K562 (cell line): ENCODE measurements at regions not wholly inside any gene's neighbourhood (a gene's known extent, or its start where the extent isn't known, plus 50 kb on each side); places are given as distances from the start of the nearest gene placed in this dataset.

Experiments used
- ATAC-seq: fragments of 200-7000 bp; cut with Tn5 transposase; 3 replicates; pipeline ENCODE4 v1.9.1; 2020; ENCODE audit warnings: moderate library complexity
- BruUV-seq: library from RNA; stranded (reverse); fragments of 400-500 nt; replicated peaks from 2 replicates; lab custom pipeline; 2021; lab: Mats Ljungman, UMichigan
- CTCF ChIA-PET: fragments of 300-600 bp; formaldehyde crosslinking; extraction: SDS; loops from one replicate; lab custom pipeline; 2021; ENCODE audit warnings: low intra/inter-chr PET ratio; lab: Yijun Ruan, JAX
- POLR2A ChIA-PET: fragments of 300-600, 350-650 bp; sonication (Branson Sonifier 250); formaldehyde crosslinking; extraction: SDS; loops from one replicate; lab custom pipeline; 2021; ENCODE audit warnings: antibody characterized with exemption, inconsistent platforms; lab: Yijun Ruan, JAX
- DNase-seq, 4 experiments: peaks; one replicate each; pipeline versions ENCODE4 v3.0.0 to v3.0.0-alpha.2; 2011 to 2018; ENCODE audit warnings: low spot score in 3 of 4, mixed read lengths in 3 of 4; ENCODE audit errors: extremely low read depth in 1 of 4
- FAIRE-seq: peaks from 2 replicates; lab custom pipeline; 2011; peaks lifted over from hg19 to GRCh38; lab: Jason Lieb, UNC
- H2AFZ ChIP-seq: 2 replicates; pipeline ENCODE4 v1.6.0; 2011; ENCODE audit warnings: low read depth, low read length, control low read depth, inconsistent platforms
- H3K27ac ChIP-seq: fragments of 200-600 bp; 3 replicates; pipeline ENCODE4 v1.8.0; 2011; ENCODE audit warnings: low read depth, mild to moderate bottlenecking, control low read depth, inconsistent platforms, low read length, moderate library complexity, mixed read lengths; ENCODE audit errors: extremely low read depth
- H3K27me3 ChIP-seq, 2 experiments: fragments of 300-600 bp in 1 of 2; 2 replicates in 1 of 2; 3 replicates in 1 of 2; pipeline versions ENCODE4 v1.6.0 to v1.8.0; 2011; ENCODE audit warnings: inconsistent platforms in 2 of 2, low read length in 2 of 2, mild to moderate bottlenecking in 1 of 2, mixed read lengths in 1 of 2, moderate library complexity in 1 of 2; ENCODE audit not compliant: control insufficient read depth in 2 of 2, insufficient read depth in 2 of 2
- H3K36me3 ChIP-seq: fragments of 300-600 bp; 3 replicates; pipeline ENCODE4 v1.8.0; 2011; ENCODE audit warnings: mild to moderate bottlenecking, low read length, inconsistent platforms; ENCODE audit not compliant: control insufficient read depth, insufficient read depth
- H3K4me1 ChIP-seq, 2 experiments: fragments of 200-600 bp in 1 of 2; replicated peaks in 1 of 2; 2 replicates in 1 of 2; 3 replicates in 1 of 2; pipeline versions ENCODE4 v1.5.1 to v1.8.0; 2011; ENCODE audit warnings: inconsistent platforms in 2 of 2, low read length in 2 of 2, mild to moderate bottlenecking in 1 of 2, mixed read lengths in 1 of 2, moderate library complexity in 1 of 2; ENCODE audit not compliant: control insufficient read depth in 2 of 2, insufficient read depth in 2 of 2
- H3K4me2 ChIP-seq: 2 replicates; pipeline ENCODE4 v1.6.1; 2011; ENCODE audit warnings: low read length, control low read depth, inconsistent platforms, mixed read lengths; ENCODE audit not compliant: insufficient read depth
- H3K4me3 ChIP-seq: fragments of 200-600 bp; sonication (generic), shearing (Covaris generic); 2 replicates; pipeline ENCODE4 v1.5.1; 2016; ENCODE audit warnings: control low read depth, inconsistent platforms
- H3K79me2 ChIP-seq: fragments of 200-600 bp; 3 replicates; pipeline ENCODE4 v1.8.0; 2011; ENCODE audit warnings: low read length, inconsistent platforms; ENCODE audit not compliant: control insufficient read depth, insufficient read depth
- H3K9ac ChIP-seq, 2 experiments: 2 replicates each; pipeline versions ENCODE4 v1.6.0 to v1.6.1; 2011; ENCODE audit warnings: low read depth in 2 of 2, low read length in 2 of 2, control low read depth in 1 of 2, inconsistent platforms in 1 of 2, mild to moderate bottlenecking in 1 of 2, mixed read lengths in 1 of 2; ENCODE audit not compliant: insufficient read depth in 1 of 2
- H3K9me1 ChIP-seq: one replicate; pipeline ENCODE4 v1.6.0; 2011; ENCODE audit warnings: inconsistent platforms, mild to moderate bottlenecking, low read length, moderate library complexity; ENCODE audit not compliant: control insufficient read depth, insufficient read depth
- H3K9me3 ChIP-seq: replicated peaks from 2 replicates; pipeline ENCODE4 v1.5.1; 2011; ENCODE audit warnings: low read depth, low read length, inconsistent platforms; ENCODE audit not compliant: control insufficient read depth, insufficient read depth
- H4K20me1 ChIP-seq: replicated peaks from 2 replicates; pipeline ENCODE4 v1.6.1; 2011; ENCODE audit warnings: low read length, inconsistent platforms, mixed read lengths; ENCODE audit not compliant: control insufficient read depth, insufficient read depth
- ATF7 ChIP-seq: fragments of 450-650 bp; IDR thresholded peaks from 2 replicates; pipeline ENCODE4 v1.7.1; 2014; ENCODE audit warnings: mild to moderate bottlenecking, moderate library complexity
- HDAC8 ChIP-seq: fragments of 450-650 bp; IDR thresholded peaks from 2 replicates; pipeline ENCODE4 v1.6.1; 2016; ENCODE audit warnings: mild to moderate bottlenecking, missing genetic modification characterization, moderate library complexity, missing compliant biosample characterization
- IRF2 ChIP-seq: sonication (generic); formaldehyde crosslinking; IDR thresholded peaks from 2 replicates; pipeline ENCODE4 v1.8.1; 2022; ENCODE audit warnings: mild to moderate bottlenecking, missing genetic modification reagents
- KAT8 ChIP-seq: fragments of 450-650 bp; IDR thresholded peaks from 2 replicates; pipeline ENCODE4 v1.6.1; 2016; ENCODE audit warnings: low read depth, mild to moderate bottlenecking
- LCOR ChIP-seq: sonication (generic); formaldehyde crosslinking; IDR thresholded peaks from 2 replicates; pipeline ENCODE4 v1.8.0; 2022; ENCODE audit warnings: mild to moderate bottlenecking, missing genetic modification reagents
- NFE2 ChIP-seq: IDR thresholded peaks from 2 replicates; pipeline ENCODE4 v1.6.1; 2014; ENCODE audit warnings: antibody characterized with exemption, low read depth
- RBM14 ChIP-seq: fragments of 200-400 bp; formaldehyde crosslinking; IDR thresholded peaks from 2 replicates; pipeline ENCODE4 v1.6.1; 2018; ENCODE audit warnings: low read depth, mild to moderate bottlenecking, low read length, moderate library complexity, borderline replicate concordance; ENCODE audit not compliant: insufficient read depth
- RHOXF2B ChIP-seq: fragments of 250-450 bp; sonication (Bioruptor Pico); conservative IDR thresholded peaks from 2 replicates; pipeline ENCODE4 v1.5.1; 2021
- SAFB ChIP-seq: fragments of 200-400 bp; formaldehyde crosslinking; IDR thresholded peaks from 2 replicates; pipeline ENCODE4 v1.6.1; 2017; ENCODE audit warnings: low read depth, low read length, borderline replicate concordance
- SRF ChIP-seq, 2 experiments: fragments of 250-450, 450-650 bp in 1 of 2; sonication (Bioruptor Pico) in 1 of 2; sonication (generic) in 1 of 2; formaldehyde crosslinking; IDR thresholded peaks; 2 replicates each; pipeline versions ENCODE4 v1.5.0 to v1.5.1; 2020 to 2022; ENCODE audit warnings: mild to moderate bottlenecking in 1 of 2, missing genetic modification reagents in 1 of 2
- SRSF1 ChIP-seq: fragments of 200-400 bp; formaldehyde crosslinking; IDR thresholded peaks from 2 replicates; pipeline ENCODE4 v1.6.1; 2017; ENCODE audit warnings: mild to moderate bottlenecking, low read depth, low read length, moderate library complexity
- U2AF2 ChIP-seq: fragments of 200-400 bp; formaldehyde crosslinking; optimal IDR thresholded peaks from 2 replicates; pipeline ENCODE3; 2017; ENCODE audit warnings: low read depth, mild to moderate bottlenecking, low read length
- ZBTB17 ChIP-seq: fragments of 450-650 bp; formaldehyde crosslinking; IDR thresholded peaks from 2 replicates; pipeline ENCODE4 v1.4.0; 2020; ENCODE audit warnings: mild to moderate bottlenecking
- ZFP91 ChIP-seq: sonication (generic); formaldehyde crosslinking; IDR thresholded peaks from 2 replicates; pipeline ENCODE4 v1.8.0; 2022; ENCODE audit warnings: mild to moderate bottlenecking, missing genetic modification reagents
- ZNF717 ChIP-seq: fragments of 250-450 bp; sonication (Bioruptor Pico); IDR thresholded peaks from 2 replicates; pipeline ENCODE4 v1.5.0; 2021
- WGBS: fragments of 100-300 bp; shearing (Covaris generic); methylation state at CpG from one replicate; pipeline ENCODE4 v1.1.6; 2016; ENCODE audit warnings: low coverage, mixed read lengths; ENCODE audit not compliant: insufficient coverage; ENCODE audit errors: missing lambda C conversion rate; 5-methylcytosine and 5-hydroxymethylcytosine counted together
- in situ Hi-C: fragments of 300-500 bp; cut with MboI; formaldehyde crosslinking; loops from 4 replicates; pipeline ENCODE4 v1.15.0; 2018; ENCODE audit warnings: inconsistent platforms, mixed read lengths
- intact Hi-C: fragments of 100-400 bp; cut with micrococcal nuclease; formaldehyde crosslinking; loops from 2 replicates; pipeline ENCODE4 v1.14.2; 2022
- TF ChIP-seq, protein P1 (sequence below): fragments of 450-650 bp; formaldehyde crosslinking; IDR thresholded peaks from 2 replicates; pipeline ENCODE4 v1.4.0; 2020; ENCODE audit warnings: mild to moderate bottlenecking, moderate library complexity

DNA sequence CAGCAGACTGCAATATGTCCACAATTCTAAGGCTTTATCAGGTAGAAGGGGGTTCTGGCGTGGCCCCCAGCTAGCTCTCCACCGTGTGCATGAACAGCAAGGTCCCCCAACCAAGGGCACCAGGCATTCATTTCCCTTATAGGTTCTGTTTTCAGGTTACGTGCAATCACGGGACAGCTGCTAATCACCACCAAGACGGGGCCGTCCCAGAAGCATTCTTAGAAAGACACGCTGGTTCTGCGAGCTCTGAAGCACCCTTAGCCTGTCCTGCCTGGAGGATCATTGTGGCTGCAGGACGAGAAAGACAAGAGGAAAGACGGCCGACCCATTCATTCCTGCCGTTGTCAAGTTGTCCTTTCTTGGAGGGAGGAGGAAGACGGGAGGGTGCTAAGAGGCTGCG, 302.9 kb downstream of the SOX9 start (continued):
- no peak for TF ChIP-seq ATF7

GRCh38 chr17:72424505-72425117, 303.8 kb downstream of the SOX9 start:
- Histone ChIP-seq H3K4me3 (no peak overlapping the region), H3K9me3 (no peaks in the 10 kb centered on the region), H2AFZ (no peak overlapping the region), H3K27ac (no peak overlapping the region), H3K4me2 (no peak overlapping the region), H3K4me1 (no peaks in the 10 kb centered on the region), H4K20me1 (no peaks in the 10 kb centered on the region), H3K36me3 (no peaks in the 10 kb centered on the region), H3K79me2 (no peaks in the 10 kb centered on the region), H3K9me1 (no peaks in the 10 kb centered on the region)
- intact Hi-C loops, result no loop called here
- ATAC-seq, result no peak
- no peak for FAIRE-seq
- in situ Hi-C loops, result no loop called here
- DNase-seq, result no peak
- WGBS, result 2% methylated on average over 12 of the region's 12 CpGs
- POLR2A ChIA-PET, result interaction anchor here (0.6 kb wide), 1 partner anchor 67 kb away, joined by 3 read pairs; no protein-coding TSS in a partner anchor
- BruUV-seq, result no TSS peak
- CTCF ChIA-PET, result no interaction called here
- no peak for TF ChIP-seq SRF (CRISPR knock-in tag; IDR thresholded peaks at IDR 0.05)
- no peak for TF ChIP-seq SAFB
- TF ChIP-seq HDAC8 (tag), result no peak
- TF ChIP-seq SRSF1, result no peak
- TF ChIP-seq U2AF2, result no peak
- TF ChIP-seq IRF2, result no peak
- TF ChIP-seq NFE2, result no peak
- no peak for TF ChIP-seq ZBTB17
- TF ChIP-seq ZNF717 (CRISPR knock-in tag), result no peak
- no peak for TF ChIP-seq KAT8
- TF ChIP-seq LCOR (CRISPR knock-in tag), result no peak
- TF ChIP-seq ZFP91 (CRISPR knock-in tag), result no peak
- TF ChIP-seq, protein P1, sequence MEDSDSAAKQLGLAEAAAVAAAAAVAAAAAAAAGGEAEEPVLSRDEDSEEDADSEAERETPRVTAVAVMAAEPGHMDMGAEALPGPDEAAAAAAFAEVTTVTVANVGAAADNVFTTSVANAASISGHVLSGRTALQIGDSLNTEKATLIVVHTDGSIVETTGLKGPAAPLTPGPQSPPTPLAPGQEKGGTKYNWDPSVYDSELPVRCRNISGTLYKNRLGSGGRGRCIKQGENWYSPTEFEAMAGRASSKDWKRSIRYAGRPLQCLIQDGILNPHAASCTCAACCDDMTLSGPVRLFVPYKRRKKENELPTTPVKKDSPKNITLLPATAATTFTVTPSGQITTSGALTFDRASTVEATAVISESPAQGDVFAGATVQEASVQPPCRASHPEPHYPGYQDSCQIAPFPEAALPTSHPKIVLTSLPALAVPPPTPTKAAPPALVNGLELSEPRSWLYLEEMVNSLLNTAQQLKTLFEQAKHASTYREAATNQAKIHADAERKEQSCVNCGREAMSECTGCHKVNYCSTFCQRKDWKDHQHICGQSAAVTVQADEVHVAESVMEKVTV, result no peak
- TF ChIP-seq RBM14, result no peak
- TF ChIP-seq RHOXF2B, result no peak
- TF ChIP-seq, all 486 proteins: peak for 0
- no peak overlapping the region for H3K9ac ChIP-seq
- peaks cover 0 to 10% of the 10 kb centered on the region in 2 experiments; a peak in 1 of 5 replicates for H3K27me3 ChIP-seq
